Upper lobe of left lung (tissue), 6 donors: ENCODE measurements at regions not wholly inside any gene's neighbourhood (a gene's known extent, or its start where the extent isn't known, plus 50 kb on each side); places are given as distances from the start of the nearest gene placed in this dataset.

ENCODE experiments used
- ATAC-seq, 2 donors: fragments of 200-7000 bp; cut with Tn5 transposase; one replicate each; pipeline ENCODE4 v1.9.1; 2022; ENCODE audit warnings: mild to moderate bottlenecking in 2 of 2, moderate library complexity in 2 of 2; ENCODE audit not compliant: low FRiP score in 2 of 2
- DNase-seq, 2 donors: peaks; one replicate each; pipeline ENCODE4 v3.0.0-alpha.2; 2019 to 2020
- H3K27ac ChIP-seq, 4 donors: fragments of 200-600 bp; sonication (generic); one replicate each; pipeline ENCODE4 v1.5.1; 2016 to 2019
- H3K27me3 ChIP-seq, 4 donors: fragments of 200-600 bp; sonication (generic); one replicate each; pipeline ENCODE4 v1.5.1; 2017 to 2019
- H3K36me3 ChIP-seq, 4 donors: fragments of 200-600 bp; sonication (generic); one replicate each; pipeline ENCODE4 v1.5.1; 2016 to 2019
- H3K4me1 ChIP-seq, 4 donors: fragments of 200-600 bp; sonication (generic); one replicate each; pipeline ENCODE4 v1.5.1; 2018 to 2019
- H3K4me3 ChIP-seq, 4 donors: fragments of 200-600 bp; sonication (generic); one replicate each; pipeline ENCODE4 v1.5.1; 2017 to 2019; ENCODE audit warnings: mild to moderate bottlenecking in 2 of 4, moderate library complexity in 1 of 4
- H3K9me3 ChIP-seq, 4 donors: fragments of 200-600 bp; sonication (generic); one replicate each; pipeline ENCODE4 v1.5.1; 2018 to 2019
- EP300 ChIP-seq, 4 donors: sonication (generic); formaldehyde crosslinking; IDR thresholded peaks; one replicate each; pipeline ENCODE4 v1.5.1; 2017; ENCODE audit warnings: antibody characterized with exemption in 4 of 4, control low read depth in 2 of 4
- POLR2A ChIP-seq, 4 donors: fragments of 450-650 bp; IDR thresholded peaks; one replicate each; pipeline ENCODE4 v1.5.1; 2016 to 2017; ENCODE audit warnings: antibody characterized with exemption in 4 of 4, mild to moderate bottlenecking in 2 of 4
- POLR2AphosphoS5 ChIP-seq, 2 donors: sonication (generic); formaldehyde crosslinking; IDR thresholded peaks; one replicate each; pipeline ENCODE4 v1.5.1; 2017; ENCODE audit warnings: antibody characterized with exemption in 2 of 2
- WGBS, 2 donors: methylation state at CpG; one replicate each; pipeline ENCODE4 v1.1.5; 2017 to 2018; 5-methylcytosine and 5-hydroxymethylcytosine counted together
- TF ChIP-seq, protein P1 (sequence below), 6 experiments: fragments of 450-650 bp in 4 of 6; fragments of 200-600 bp in 2 of 6; sonication (generic) in 2 of 6; IDR thresholded peaks; one replicate each; pipeline ENCODE4 v1.5.1; 2016 to 2019; ENCODE audit warnings: antibody characterized with exemption in 6 of 6
- donor health status: DM: no; HTN: no; CAD: no; lungs with moderate emphysema.
- donor health status: DM: no; HTN: yes; CAD: no; lungs with severe emphysema.

DNA sequence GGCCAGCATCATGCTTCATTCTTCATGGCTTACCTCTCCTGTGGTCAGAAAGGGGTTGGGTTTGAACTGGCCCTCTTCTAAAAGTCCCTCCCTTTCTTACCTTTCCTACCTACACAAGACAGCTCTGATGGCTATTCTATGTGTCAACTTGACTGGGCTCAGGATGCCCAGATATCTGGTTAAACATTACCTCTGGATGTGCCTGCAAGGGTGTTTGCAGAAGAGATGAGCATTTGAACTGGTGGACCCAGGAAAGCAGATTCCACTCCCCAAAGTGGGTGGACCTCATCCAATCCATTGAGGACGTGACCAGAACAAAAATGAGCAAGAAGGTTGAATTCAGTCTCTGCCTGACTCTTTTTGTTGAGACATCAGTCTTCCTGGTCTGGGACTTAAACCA lies 79.0 kb upstream of the TCF7L2 start:
- no peak overlapping the region for H3K4me3 ChIP-seq
- 96 to 100% methylated on average over 1 of the region's 1 CpG for WGBS, 2 donors
- no peak overlapping the region for H3K27ac ChIP-seq
- TF ChIP-seq EP300 (IDR thresholded peaks at IDR 0.05) (no peak), POLR2AphosphoS5 (IDR thresholded peaks at IDR 0.05) (no peak), POLR2A (IDR thresholded peaks at IDR 0.05) (no peak)
- TF ChIP-seq, protein P1, sequence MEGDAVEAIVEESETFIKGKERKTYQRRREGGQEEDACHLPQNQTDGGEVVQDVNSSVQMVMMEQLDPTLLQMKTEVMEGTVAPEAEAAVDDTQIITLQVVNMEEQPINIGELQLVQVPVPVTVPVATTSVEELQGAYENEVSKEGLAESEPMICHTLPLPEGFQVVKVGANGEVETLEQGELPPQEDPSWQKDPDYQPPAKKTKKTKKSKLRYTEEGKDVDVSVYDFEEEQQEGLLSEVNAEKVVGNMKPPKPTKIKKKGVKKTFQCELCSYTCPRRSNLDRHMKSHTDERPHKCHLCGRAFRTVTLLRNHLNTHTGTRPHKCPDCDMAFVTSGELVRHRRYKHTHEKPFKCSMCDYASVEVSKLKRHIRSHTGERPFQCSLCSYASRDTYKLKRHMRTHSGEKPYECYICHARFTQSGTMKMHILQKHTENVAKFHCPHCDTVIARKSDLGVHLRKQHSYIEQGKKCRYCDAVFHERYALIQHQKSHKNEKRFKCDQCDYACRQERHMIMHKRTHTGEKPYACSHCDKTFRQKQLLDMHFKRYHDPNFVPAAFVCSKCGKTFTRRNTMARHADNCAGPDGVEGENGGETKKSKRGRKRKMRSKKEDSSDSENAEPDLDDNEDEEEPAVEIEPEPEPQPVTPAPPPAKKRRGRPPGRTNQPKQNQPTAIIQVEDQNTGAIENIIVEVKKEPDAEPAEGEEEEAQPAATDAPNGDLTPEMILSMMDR (IDR thresholded peaks at IDR 0.05) = no peak
- no peak for ATAC-seq
- no peak for DNase-seq
- no peaks in the 10 kb centered on the region for H3K4me1 ChIP-seq
- no peaks in the 10 kb centered on the region for H3K27me3 ChIP-seq
- no peaks in the 10 kb centered on the region for H3K36me3 ChIP-seq
- H3K9me3 ChIP-seq = peaks cover 0 to 8% (median 3%) of the 10 kb centered on the region in 4 donors

DNA sequence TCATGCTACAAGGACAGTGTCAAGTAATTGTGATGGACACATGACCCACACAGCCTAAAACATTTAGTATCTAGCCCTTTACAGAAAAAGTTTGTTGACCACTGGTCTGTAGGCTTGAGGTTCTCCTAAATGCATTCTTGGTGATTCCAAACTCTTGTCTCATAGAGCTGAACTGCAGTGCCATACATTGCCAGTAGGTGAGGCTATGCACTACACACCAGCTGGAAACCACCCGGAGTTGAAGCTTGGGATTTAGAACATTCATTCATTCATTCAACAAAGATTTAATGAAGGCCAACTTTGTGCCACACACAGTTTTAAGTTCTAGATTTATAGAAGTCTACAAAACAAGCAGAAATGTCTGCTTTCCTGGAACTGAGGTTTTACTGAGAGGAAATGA lies 77.3 kb upstream of the TCF7L2 start:
- Histone ChIP-seq H3K4me3 (no peak overlapping the region), H3K9me3 (peaks cover 0 to 8% (median 3%) of the 10 kb centered on the region in 4 donors), H3K4me1 (no peaks in the 10 kb centered on the region), H3K27ac (no peak overlapping the region), H3K36me3 (no peaks in the 10 kb centered on the region), H3K27me3 (no peaks in the 10 kb centered on the region)
- 85 to 92% methylated on average over 1 of the region's 1 CpG for WGBS, 2 donors
- no peak for TF ChIP-seq EP300 (IDR thresholded peaks at IDR 0.05)
- no peak for TF ChIP-seq POLR2A (IDR thresholded peaks at IDR 0.05)
- TF ChIP-seq, protein P1 (IDR thresholded peaks at IDR 0.05) = no peak
- no peak for TF ChIP-seq POLR2AphosphoS5 (IDR thresholded peaks at IDR 0.05)
- ATAC-seq (no peak), DNase-seq (no peak)

DNA sequence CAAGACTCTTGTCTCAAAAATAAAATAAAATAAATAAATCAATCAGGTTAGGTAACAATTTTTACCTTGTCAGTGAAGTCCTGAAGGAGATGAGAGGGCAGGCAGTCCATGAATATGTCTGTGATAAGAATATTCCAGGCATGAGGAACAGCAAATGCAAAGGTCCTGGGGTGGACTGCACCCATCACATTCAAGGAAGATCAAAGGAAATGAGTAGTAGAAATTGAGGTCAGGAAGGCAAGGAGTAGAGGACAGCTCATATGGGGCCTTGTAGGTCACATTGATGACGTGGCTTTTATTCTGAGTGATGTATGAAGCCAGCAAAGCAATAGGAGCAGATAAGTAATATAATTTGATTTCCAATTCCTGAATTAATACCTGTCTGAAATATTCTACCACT lies 76.5 kb upstream of the TCF7L2 start:
- ATAC-seq (no peak), DNase-seq (no peak)
- Histone ChIP-seq H3K27ac (no peak overlapping the region), H3K9me3 (peaks cover 0 to 8% (median 3%) of the 10 kb centered on the region in 4 donors), H3K4me3 (no peak overlapping the region), H3K36me3 (no peaks in the 10 kb centered on the region), H3K27me3 (no peaks in the 10 kb centered on the region), H3K4me1 (no peaks in the 10 kb centered on the region)
- TF ChIP-seq, protein P1 (IDR thresholded peaks at IDR 0.05) = no peak
- TF ChIP-seq POLR2A (IDR thresholded peaks at IDR 0.05) (no peak), POLR2AphosphoS5 (IDR thresholded peaks at IDR 0.05) (no peak), EP300 (IDR thresholded peaks at IDR 0.05) (no peak)
- 85 to 88% methylated on average over 1 of the region's 1 CpG for WGBS, 2 donors

DNA sequence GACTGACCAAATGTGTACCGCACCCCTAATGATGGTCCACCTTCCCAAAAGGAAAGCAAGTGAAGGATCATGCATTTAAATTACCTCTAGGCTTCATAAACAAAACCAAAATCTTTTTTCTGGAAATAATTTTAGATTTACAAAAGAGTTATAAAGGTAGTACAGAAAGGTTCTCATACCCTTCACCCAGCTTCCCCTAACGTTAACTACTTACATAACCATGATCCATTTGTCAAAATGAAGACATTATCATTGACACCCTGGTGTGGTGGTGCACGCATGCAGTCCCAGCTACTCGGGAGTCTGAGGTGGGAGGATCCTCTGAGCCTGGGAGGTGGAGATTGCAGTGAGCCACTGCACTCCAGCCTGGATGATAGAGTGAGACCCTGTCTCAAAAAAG lies 75.1 kb upstream of the TCF7L2 start:
- no peak overlapping the region for H3K4me3 ChIP-seq
- 80 to 91% methylated on average over 4 of the region's 4 CpGs for WGBS, 2 donors
- no peak overlapping the region for H3K27ac ChIP-seq
- ATAC-seq = no peak
- no peak for DNase-seq
- peaks cover 0 to 8% (median 3%) of the 10 kb centered on the region in 4 donors for H3K9me3 ChIP-seq
- no peaks in the 10 kb centered on the region for H3K27me3 ChIP-seq
- no peaks in the 10 kb centered on the region for H3K4me1 ChIP-seq
- TF ChIP-seq, protein P1 (IDR thresholded peaks at IDR 0.05) = no peak
- no peaks in the 10 kb centered on the region for H3K36me3 ChIP-seq

DNA sequence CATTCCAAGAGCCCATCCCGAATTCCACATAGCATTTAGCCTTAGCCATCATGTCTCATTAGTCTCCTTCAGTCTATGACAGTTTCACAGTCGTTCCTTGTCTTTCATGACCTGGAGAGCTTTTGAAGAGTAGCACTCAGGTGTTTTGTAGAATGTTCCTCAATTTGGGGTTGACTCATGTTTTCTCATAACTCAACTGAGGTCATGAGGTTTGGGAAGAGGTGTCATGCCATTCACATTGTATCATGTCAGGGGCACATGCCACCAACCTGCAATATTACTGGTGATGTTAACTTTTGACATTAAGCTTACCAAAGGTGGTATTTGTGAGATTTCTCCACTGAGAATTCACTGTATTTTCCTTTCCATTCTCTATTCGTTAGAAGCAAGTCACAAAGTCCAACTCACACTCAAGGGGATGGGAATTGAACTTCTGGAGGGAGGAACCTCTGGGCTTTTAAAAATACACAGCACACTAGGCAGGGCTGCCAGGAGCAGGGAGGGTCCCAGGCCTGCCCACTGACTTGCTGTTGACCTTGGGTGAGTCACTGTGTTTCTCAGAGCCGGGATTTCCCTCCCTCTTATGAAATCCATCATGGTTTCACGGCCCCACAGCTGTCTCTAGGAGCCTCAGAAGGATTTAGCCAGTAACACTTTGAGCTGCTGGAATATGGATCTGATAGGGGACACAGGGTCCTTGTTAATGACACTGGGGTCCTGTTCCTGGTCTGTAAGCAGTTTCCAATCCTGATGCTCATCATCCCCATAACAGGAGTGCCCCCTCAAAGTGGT lies 74.4 kb upstream of the TCF7L2 start:
- DNase-seq = peak in 1 of 2 donors; percentile 27
- ATAC-seq = peak in 1 of 2 donors; percentile 73
- H3K27ac ChIP-seq = no peak overlapping the region
- 64 to 92% methylated on average over 3 to 5 of the region's 5 CpGs for WGBS, 2 donors
- no peaks in the 10 kb centered on the region for H3K4me1 ChIP-seq
- no peaks in the 10 kb centered on the region for H3K27me3 ChIP-seq
- no peak overlapping the region for H3K4me3 ChIP-seq
- TF ChIP-seq EP300 (IDR thresholded peaks at IDR 0.05) = no peak
- TF ChIP-seq, protein P1 (IDR thresholded peaks at IDR 0.05) = no peak
- no peak for TF ChIP-seq POLR2AphosphoS5 (IDR thresholded peaks at IDR 0.05)
- no peak for TF ChIP-seq POLR2A (IDR thresholded peaks at IDR 0.05)
- peaks cover 0 to 8% (median 3%) of the 10 kb centered on the region in 4 donors for H3K9me3 ChIP-seq
- no peaks in the 10 kb centered on the region for H3K36me3 ChIP-seq
